Right cardiac atrium (tissue), 5 donors: ENCODE measurements at regions not wholly inside any gene's neighbourhood (a gene's known extent, or its start where the extent isn't known, plus 50 kb on each side); places are given as distances from the start of the nearest gene placed in this dataset.
"Not testable (repeated sequence)": the region's sequence is repeated elsewhere in the genome, so short reads cannot be mapped to it uniquely, and the experiment has no call there.

Source experiments
- ATAC-seq, 2 donors: fragments of 200-7000 bp; cut with Tn5 transposase; one replicate each; pipeline versions ENCODE4 v1.8.0 to v1.9.1; 2020; ENCODE audit warnings: moderate library complexity in 2 of 2, mild to moderate bottlenecking in 1 of 2
- DNase-seq, 3 donors: peaks; one replicate each; pipeline ENCODE4 v3.0.0-alpha.2; 2020
- H3K27ac ChIP-seq: one replicate; pipeline ENCODE4 v1.5.1; 2013; ENCODE audit warnings: mild to moderate bottlenecking, low read length, control low read depth, moderate library complexity
- H3K27me3 ChIP-seq: one replicate; pipeline ENCODE4 v1.6.1; 2013; ENCODE audit not compliant: control insufficient read depth, insufficient read depth
- H3K4me1 ChIP-seq: one replicate; pipeline ENCODE4 v1.6.1; 2013; ENCODE audit warnings: low read length; ENCODE audit not compliant: control insufficient read depth, insufficient read depth
- H3K4me3 ChIP-seq: one replicate; pipeline ENCODE4 v1.5.1; 2013; ENCODE audit warnings: low read length, control low read depth
- H3K9me3 ChIP-seq: one replicate; pipeline ENCODE4 v1.6.1; 2013; ENCODE audit warnings: low read length; ENCODE audit not compliant: control insufficient read depth
- WGBS: extraction: QIAGEN DNeasy Blood & Tissue Kit; methylation state at CpG from one replicate; pipeline ENCODE4 v1.1.7; 2013; 5-methylcytosine and 5-hydroxymethylcytosine counted together
- intact Hi-C, 4 donors: fragments of 100-400 bp; cut with DNase I; formaldehyde crosslinking; loops; one replicate each; pipeline versions ENCODE4 v1.11.0 to v1.14.0; 2022 to 2023
- donor health status: healthy with polysubstance abuse.
- donor health status: DM: no; HTN: yes; CAD: no.
- donor health status: DM: no; HTN: no; CAD: no.
- donor health status: DM: no; HTN: yes; CAD: no; lungs with severe emphysema.
- donor health status: DM: yes; HTN: yes; CAD: no.

DNA sequence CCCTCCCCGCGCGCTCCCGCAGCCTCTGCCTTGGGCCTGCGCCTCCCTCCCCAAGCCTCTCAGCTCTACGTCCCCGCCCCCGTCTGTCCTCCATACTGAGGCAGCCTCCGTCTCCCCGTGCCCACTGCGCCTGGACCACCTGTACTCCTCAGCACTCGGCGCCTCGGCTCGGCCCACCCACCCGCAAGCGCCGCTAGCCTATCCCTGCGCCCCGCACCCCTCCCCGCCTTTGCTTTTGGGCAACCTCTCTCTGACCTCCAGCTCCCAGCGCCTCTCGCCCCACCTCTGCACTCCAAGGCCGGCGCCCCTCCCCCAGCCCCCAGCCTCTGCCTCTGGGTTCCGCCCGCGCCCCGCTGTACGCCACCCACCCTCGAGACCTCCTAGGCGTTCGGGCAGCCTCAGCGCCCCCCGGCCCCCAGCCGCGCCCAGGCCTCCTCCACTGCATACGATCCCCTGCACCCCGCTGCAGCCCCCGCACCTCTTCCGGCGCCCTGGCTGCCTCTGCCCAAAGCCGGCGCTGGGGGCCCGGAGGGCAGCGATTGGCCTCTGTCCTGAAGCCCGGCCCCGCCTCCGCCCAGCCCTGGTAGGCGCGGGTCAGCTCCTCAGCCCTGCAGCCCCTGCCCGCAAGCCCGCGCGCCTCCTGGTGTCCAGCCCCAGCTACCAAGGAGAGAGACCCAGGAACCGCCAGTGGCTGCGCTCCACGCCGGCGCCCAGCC lies 279.8 kb upstream of the USP9Y start:
- Histone ChIP-seq H3K27me3 (no peaks in the 10 kb centered on the region), H3K9me3 (no peaks in the 10 kb centered on the region), H3K4me3 (peak overlapping the region; percentile 60), H3K27ac (no peak overlapping the region), H3K4me1 (no peaks in the 10 kb centered on the region)
- 2% methylated on average over 59 of the region's 60 CpGs for WGBS
- DNase-seq (peak in 1 of 3 donors; percentile 60), ATAC-seq (peak in 1 of 2 donors; percentile 84)
- intact Hi-C loops, result no loop called here

GRCh38 chrY:12421788-12422124 lies 279.3 kb upstream of the USP9Y start:
- intact Hi-C loops, result no loop called here
- H3K27me3 ChIP-seq, result no peaks in the 10 kb centered on the region
- H3K4me1 ChIP-seq, result no peaks in the 10 kb centered on the region
- no peak overlapping the region for H3K27ac ChIP-seq
- peak overlapping the region; percentile 60 for H3K4me3 ChIP-seq
- no peak for ATAC-seq
- WGBS, result 22% methylated on average over 18 of the region's 18 CpGs
- no peak for DNase-seq
- H3K9me3 ChIP-seq, result no peaks in the 10 kb centered on the region

GRCh38 chrY:12422536-12422935 lies 278.5 kb upstream of the USP9Y start:
- H3K4me1 ChIP-seq, result no peaks in the 10 kb centered on the region
- ATAC-seq (no peak), DNase-seq (no peak)
- no peak overlapping the region for H3K4me3 ChIP-seq
- no peak overlapping the region for H3K27ac ChIP-seq
- H3K27me3 ChIP-seq, result no peaks in the 10 kb centered on the region
- intact Hi-C loops, result no loop called here
- no peaks in the 10 kb centered on the region for H3K9me3 ChIP-seq
- 85% methylated on average over 5 of the region's 5 CpGs for WGBS

DNA sequence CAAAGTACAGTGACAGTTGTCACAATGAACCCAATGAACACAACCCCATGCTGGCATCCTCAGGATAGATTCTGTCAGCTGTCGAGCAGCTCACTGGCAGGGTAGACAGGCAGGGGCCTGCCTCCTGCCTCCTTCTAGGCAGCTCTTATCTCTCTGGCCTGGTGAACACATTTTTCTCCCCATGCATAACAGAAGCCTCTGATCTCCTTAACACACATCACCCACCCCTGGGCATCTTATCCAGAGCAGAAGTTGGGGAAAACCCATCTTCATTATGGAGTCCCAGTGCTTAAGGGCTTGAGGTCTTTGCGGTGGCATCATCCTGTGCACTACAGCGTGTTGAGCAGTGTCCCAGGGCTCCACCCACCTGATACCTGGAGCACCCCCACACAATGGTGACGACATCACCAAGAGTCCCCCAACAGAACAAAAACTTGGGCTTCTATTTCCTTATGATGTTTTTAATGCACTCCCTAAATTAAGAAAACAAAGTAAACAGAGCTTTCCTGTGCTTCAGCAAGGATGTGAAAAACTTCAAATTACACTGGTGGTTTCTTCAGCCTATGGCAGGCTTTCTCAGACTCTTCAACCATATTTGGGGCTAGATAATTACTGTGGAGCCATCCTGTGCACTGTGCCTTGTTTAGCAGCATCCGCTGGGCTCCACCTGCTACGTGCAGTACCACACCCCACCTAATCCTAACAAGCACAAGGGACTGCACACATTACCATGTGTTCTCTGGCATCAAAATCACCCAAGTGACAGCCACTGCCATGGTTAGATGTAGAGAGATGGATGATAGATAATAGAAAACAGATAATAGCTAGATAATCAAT lies 277.4 kb upstream of the USP9Y start:
- Histone ChIP-seq H3K9me3 (no peaks in the 10 kb centered on the region), H3K4me1 (no peaks in the 10 kb centered on the region), H3K27me3 (no peaks in the 10 kb centered on the region), H3K4me3 (no peak overlapping the region), H3K27ac (no peak overlapping the region)
- 70% methylated on average over 6 of the region's 6 CpGs for WGBS
- no peak for ATAC-seq
- no peak for DNase-seq
- intact Hi-C loops, result no loop called here

GRCh38 chrY:12425506-12425905 lies 275.5 kb upstream of the USP9Y start:
- Histone ChIP-seq H3K27ac (no peak overlapping the region), H3K27me3 (no peaks in the 10 kb centered on the region), H3K4me1 (no peaks in the 10 kb centered on the region), H3K9me3 (no peaks in the 10 kb centered on the region), H3K4me3 (no peak overlapping the region)
- DNase-seq (no peak), ATAC-seq (no peak)
- 21% methylated on average over 6 of the region's 6 CpGs for WGBS
- intact Hi-C loops, result no loop called here

DNA sequence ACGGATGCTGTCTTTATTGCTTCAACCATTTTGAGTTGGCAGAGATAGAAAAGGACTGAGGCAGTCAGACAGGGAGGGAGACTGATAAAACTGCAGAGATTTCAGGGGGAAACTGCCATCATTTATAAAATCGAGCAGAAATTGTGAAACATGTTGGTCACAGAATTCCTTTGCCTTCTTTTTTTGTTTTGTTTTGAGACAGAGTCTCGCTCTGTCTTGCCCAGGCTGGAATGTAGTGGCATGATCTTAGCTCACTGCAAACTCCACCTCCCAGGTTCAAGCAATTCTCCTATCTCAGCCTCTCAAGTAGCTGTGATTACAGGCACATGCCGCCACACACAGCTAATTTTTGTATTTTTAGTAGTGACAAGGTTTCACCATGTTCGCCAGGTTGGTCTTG lies 273.7 kb upstream of the USP9Y start:
- intact Hi-C loops, result no loop called here
- no peak for ATAC-seq
- no peaks in the 10 kb centered on the region for H3K9me3 ChIP-seq

GRCh38 chrY:12431546-12431945 lies 269.5 kb upstream of the USP9Y start:
- 17% methylated on average over 6 of the region's 6 CpGs for WGBS
- intact Hi-C loops, result no loop called here
- no peaks in the 10 kb centered on the region for H3K9me3 ChIP-seq
- no peaks in the 10 kb centered on the region for H3K27me3 ChIP-seq
- no peaks in the 10 kb centered on the region for H3K4me1 ChIP-seq
- H3K4me3 ChIP-seq, result no peak overlapping the region
- DNase-seq, result no peak
- no peak for ATAC-seq
- H3K27ac ChIP-seq, result no peak overlapping the region

More for the DNA sequence above, 273.7 kb upstream of the USP9Y start:
- no peak for DNase-seq
- Histone ChIP-seq H3K27ac (no peak overlapping the region), H3K4me3 (no peak overlapping the region), H3K27me3 (no peaks in the 10 kb centered on the region), H3K4me1 (no peaks in the 10 kb centered on the region)
- WGBS, result 62% methylated on average over 5 of the region's 5 CpGs

GRCh38 chrY:12438823-12439222 lies 262.2 kb upstream of the USP9Y start:
- H3K27ac ChIP-seq, ATAC-seq, H3K4me3 ChIP-seq, H3K4me1 ChIP-seq, H3K27me3 ChIP-seq, H3K9me3 ChIP-seq, intact Hi-C loops, DNase-seq: not testable (repeated sequence)
- 67% methylated on average over 6 of the region's 6 CpGs for WGBS

- 87% methylated on average over 4 of the region's 4 CpGs for WGBS
- intact Hi-C loops, result no loop called here
- no peak overlapping the region for H3K27ac ChIP-seq
- H3K4me3 ChIP-seq, result no peak overlapping the region
- no peaks in the 10 kb centered on the region for H3K4me1 ChIP-seq
- DNase-seq (no peak), ATAC-seq (no peak)
- no peaks in the 10 kb centered on the region for H3K27me3 ChIP-seq
- H3K9me3 ChIP-seq, result no peaks in the 10 kb centered on the region
These were observed 256.8 kb upstream of the USP9Y start for GRCh38 chrY:12444200-12444599.

DNA sequence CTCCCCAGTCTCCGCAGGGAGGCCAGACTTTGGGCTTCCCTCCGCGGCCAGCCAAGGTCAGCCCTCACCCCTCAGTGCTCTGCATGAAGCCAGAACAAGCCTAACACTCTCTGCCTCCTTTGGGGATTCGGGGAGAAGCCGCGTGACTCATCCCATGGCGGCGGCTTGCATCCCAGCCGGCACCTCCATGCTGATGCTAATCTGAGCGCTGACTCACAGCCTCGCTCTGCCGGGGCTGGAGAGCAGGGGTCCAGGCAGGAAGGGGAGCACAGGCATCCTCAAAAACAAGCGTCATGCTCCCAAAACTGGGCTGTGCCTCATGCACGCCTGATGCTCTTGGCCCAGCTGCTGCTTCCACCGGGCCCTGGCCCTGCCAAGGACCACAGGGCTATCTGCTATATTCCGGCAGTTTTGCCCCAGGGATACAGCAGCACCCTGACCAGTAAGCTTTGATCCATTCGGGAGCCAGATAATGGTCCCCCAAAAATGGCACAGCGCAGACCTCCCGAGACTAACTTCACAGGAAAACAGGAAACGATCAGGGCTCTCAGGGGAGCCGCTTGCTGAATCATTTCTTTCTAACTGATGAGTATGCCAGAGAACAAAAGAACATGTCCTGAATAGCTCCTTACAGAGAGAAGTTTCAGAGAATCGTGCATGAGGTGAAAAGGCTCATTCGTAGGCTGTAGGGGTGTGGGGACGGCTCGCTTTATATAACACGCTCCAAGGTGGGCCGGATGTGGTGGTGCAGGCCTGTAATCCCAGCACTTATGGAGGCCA lies 254.4 kb upstream of the USP9Y start:
- ATAC-seq, H3K4me1 ChIP-seq, DNase-seq, H3K9me3 ChIP-seq, H3K27me3 ChIP-seq, H3K4me3 ChIP-seq, H3K27ac ChIP-seq, intact Hi-C loops: not testable (repeated sequence)
- WGBS, result 73% methylated on average over 27 of the region's 27 CpGs

DNA sequence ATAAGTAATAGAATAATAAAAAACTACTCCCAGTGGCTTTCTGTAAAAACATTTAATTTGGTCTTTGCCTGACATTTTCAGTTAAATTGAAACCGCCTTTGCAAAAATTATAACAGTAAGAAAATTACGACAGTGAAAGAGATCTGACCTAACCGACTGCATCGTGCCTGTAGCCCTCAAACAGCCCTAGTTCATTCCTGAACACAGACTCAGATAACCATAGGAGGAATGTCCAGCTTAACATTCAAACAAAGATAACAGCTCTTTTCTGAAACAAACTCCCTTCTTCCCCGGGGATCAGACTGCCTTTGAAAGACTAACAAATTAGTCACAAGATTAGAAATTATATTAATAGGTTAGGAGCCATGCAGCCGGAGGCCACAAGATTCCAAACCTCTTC lies 252.5 kb upstream of the USP9Y start:
- H3K4me1 ChIP-seq, H3K9me3 ChIP-seq, ATAC-seq, DNase-seq, H3K27me3 ChIP-seq, H3K4me3 ChIP-seq, H3K27ac ChIP-seq, intact Hi-C loops: not testable (repeated sequence)
- 66% methylated on average over 5 of the region's 6 CpGs for WGBS
